ENCODE measurements at regions not wholly inside any gene's neighbourhood (a gene's known extent, or its start where the extent isn't known, plus 50 kb on each side); places are given as distances from the start of the nearest gene placed in this dataset.
A peak's percentile ranks its signal among the peaks of the same experiment; 100 is the strongest.
"Not testable (repeated sequence)": the region's sequence is repeated elsewhere in the genome, so short reads cannot be mapped to it uniquely, and the experiment has no call there.

DNA sequence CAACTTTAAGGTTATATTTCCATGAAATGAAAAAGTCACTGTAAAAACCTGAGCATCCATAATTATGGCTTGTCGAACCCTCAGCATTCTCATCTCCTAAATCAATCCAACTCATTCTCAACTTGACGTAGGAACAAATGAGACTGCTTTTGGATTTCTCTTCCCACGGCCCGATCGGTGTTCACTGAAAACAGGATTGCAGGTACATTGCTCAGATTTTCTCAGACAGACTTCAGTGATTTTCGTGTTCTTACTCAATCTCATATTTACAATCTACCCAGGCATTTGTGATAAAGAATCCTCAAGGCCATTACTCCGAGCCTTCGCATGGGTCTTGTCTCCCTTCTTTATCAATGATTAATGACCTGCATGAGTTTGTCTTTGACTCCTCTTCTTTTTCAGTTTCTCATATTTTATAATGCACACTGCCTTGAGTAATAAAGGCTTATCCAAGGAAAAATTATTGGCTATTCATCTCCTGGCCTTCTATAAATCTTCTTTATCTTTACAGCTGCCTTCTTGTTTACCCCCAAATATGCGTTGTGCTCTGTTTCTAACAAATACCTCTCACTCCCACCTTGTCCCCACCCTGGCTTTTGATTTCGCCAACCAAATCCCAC lies 90.4 kb upstream of the MYO3A start:
- intact Hi-C loops (cut with DNase I): no loop called here
- DNase-seq (ENCODE audit: low spot score) (no peak), ATAC-seq (no peak)

DNA sequence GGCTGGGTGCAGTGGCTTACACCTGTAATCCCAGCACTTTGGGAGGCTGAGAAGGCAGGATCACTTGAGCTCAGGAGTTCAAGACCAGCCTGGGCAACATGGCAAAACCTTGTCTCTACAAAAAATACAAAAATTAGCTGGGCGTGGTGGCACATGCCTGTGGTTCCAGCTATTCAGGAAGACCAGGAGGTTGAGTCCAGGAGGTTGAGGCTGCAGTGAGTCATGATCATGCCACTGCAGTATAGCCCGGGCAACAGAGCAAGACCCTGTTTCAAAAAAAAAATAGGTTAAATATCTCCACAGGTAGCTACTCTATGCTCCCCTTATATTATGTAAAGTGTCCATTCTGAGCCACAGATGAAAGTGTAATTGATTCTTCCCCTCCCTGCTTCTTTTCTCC lies 89.3 kb upstream of the MYO3A start:
- intact Hi-C loops (cut with DNase I); ATAC-seq; DNase-seq (ENCODE audit: low spot score): not testable (repeated sequence)

DNA sequence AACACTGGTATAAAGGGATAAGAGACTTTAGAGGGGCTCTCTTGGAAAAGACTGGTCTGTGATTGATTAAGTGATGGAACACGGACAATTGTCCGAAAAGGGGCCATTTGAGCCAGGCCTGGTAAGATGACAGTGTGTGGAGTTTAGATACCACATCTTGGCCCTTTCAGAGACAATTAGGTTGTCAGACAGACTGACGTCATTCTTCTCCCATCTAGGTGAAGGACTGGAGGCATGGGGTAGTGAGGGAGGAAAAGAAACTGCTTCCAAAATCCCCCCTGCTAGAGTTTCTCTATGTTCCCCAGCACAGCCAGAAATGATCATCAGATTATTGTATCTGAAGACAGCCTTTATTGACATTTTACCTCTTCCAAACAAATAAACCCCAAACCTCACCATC lies 84.8 kb upstream of the MYO3A start:
- DNase-seq (ENCODE audit: low spot score) (no peak), ATAC-seq (no peak)
- intact Hi-C loops (cut with DNase I): no loop called here

DNA sequence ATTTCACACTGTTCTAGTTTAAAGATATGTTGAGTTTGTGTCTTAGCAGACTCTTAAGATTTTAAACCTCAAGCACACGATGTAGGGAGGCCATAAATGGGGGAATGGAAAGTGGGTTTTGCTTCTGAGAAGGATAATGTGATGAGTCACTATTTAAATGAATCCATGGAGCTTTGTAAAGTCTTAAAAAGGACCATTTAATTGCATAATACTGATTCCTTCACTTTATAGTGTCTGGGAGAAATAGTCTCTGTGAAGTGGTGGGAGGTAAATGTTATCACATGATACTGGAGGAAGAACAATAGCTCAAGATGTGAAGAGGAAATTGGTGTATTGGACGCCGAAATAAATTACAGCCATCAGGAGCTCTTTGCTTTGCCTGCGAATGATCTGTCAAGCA lies 84.0 kb upstream of the MYO3A start:
- intact Hi-C loops (cut with DNase I): no loop called here

DNA sequence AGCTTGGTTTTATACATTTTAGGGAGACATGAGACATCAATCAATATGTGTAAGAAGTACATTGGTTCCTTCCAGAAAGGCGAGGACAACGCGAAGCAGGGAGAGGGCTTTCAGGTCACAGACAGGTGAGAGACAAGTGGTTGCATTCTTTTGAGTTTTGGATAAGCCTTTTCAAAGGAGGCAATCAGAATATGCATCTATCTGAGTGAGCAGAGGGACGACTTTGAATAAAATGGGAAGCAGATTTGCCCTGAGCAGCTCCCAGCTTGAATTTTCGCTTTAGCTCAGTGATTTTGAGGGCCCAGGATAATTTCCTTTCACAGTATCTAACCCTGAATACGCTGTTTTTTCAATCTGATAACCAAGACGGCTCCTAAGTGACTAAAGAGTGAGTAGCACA lies 82.5 kb upstream of the MYO3A start:
- DNase-seq (ENCODE audit: low spot score) (no peak), ATAC-seq (no peak)
- intact Hi-C loops (cut with DNase I): no loop called here

More for the DNA sequence above, 84.0 kb upstream of the MYO3A start:
- no peak for DNase-seq (ENCODE audit: low spot score)
- ATAC-seq: no peak

DNA sequence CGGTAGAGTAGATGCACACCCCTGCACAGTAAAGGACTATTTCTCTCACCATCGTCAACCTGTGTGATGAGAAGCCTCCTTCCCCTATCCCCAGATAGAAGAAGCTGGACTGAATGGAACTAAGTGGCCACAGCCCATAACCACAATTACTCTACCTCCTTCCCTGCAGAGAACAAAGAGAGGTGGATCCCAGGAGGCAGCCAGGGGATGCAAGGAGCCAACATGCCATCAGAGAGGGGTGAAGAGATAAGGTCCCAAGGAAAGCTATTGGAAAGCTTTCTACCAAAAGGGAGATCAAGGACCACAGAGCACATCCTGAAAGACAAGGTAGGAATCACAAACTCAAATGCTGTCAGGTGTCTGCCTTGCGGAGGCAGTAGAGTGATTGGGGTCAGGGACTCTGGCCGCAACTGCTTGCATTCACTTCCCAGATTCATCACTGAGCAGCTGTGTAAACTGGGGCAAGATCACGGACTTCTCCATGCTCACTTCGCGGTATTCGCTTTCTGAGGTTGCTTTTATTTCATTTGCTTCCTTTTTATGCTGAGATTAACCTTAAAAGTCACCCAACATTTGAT lies 81.6 kb upstream of the MYO3A start:
- ATAC-seq (no peak), DNase-seq (ENCODE audit: low spot score) (no peak)
- intact Hi-C loops (cut with DNase I): no loop called here

DNA sequence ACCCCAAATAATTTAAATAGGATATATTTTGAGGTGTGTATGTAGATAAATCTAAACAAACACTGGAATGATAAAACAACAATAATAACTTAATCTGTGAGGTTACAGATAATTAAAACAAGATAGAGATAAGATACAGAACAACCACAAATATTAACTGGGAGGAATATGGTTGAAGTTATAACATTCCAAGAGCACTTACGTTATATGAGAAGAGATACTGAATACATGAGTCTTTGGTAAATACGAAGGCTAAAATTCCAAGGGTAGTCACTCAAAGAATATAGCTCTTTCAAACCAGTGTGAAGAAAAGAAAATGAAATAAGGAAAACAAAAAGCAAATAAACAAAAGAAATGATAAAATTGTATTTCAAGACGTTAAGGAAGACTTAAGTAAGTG lies 76.0 kb upstream of the MYO3A start:
- intact Hi-C loops (cut with DNase I): no loop called here
- no peak for DNase-seq (ENCODE audit: low spot score)
- ATAC-seq: no peak

DNA sequence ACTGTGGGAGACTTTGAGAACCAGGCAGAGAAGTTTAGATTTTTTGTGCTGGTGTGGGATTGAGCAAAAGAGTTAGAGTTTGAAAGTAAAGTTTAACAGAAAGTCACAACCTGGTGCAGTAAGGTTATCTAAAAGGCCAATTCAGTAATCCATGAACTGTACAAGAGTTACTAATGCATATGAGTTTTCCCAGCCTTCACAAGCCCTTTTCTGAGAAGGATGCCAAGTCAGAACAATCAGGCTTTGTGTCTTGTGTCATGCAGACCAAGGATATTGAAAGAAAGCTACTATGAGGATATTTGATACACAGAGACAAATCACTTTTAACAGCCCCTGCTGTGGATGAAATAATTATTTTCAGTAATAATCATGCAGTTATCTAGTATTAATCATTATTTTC lies 68.8 kb upstream of the MYO3A start:
- intact Hi-C loops (cut with DNase I): no loop called here
- no peak for ATAC-seq
- DNase-seq (ENCODE audit: low spot score): no peak

DNA sequence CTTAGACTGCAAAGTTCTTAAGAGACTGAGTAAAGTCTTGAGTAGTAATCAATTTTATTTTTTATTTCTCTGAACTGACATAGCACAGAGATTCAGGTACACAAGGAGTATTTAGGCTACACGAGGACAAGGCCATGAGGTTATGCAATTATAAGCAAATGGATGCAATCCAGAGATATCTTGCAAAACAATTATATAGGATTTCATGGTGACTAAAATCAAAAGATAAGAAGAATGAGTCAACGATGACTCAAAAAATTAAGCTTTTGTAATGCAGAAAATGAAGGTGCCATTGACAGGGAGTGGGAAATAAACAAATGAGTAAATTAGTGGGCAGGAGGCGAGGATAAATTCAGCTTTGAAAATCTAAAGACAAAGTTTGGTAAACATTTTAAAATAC lies 66.7 kb upstream of the MYO3A start:
- DNase-seq (ENCODE audit: low spot score) (no peak), ATAC-seq (no peak)
- intact Hi-C loops (cut with DNase I): no loop called here

DNA sequence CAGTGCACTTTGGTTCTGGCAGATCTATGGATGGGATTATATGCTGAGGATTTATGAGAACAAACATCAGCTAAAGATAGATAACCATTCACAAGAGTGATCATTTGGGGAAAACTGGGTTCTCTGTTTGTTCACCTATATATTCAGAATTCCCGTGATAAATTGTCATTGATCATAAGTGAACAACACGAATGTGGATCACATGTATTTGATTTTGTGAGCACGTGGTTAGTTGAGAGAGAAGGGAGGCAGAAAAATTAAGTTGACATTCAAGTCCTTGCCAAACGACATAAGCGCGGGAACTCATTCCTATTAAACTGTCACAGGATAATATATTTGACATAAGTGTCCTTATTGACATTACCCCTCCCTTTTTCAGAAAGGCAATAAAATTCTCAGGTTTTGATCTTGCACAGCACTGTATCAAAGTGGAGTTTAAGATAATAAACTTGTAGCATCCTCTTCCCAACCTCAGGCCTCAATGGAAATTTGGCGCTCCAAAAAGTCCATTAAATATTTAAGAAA lies 64.9 kb upstream of the MYO3A start:
- DNase-seq (ENCODE audit: low spot score) (no peak), ATAC-seq (no peak)
- intact Hi-C loops (cut with DNase I): no loop called here

DNA sequence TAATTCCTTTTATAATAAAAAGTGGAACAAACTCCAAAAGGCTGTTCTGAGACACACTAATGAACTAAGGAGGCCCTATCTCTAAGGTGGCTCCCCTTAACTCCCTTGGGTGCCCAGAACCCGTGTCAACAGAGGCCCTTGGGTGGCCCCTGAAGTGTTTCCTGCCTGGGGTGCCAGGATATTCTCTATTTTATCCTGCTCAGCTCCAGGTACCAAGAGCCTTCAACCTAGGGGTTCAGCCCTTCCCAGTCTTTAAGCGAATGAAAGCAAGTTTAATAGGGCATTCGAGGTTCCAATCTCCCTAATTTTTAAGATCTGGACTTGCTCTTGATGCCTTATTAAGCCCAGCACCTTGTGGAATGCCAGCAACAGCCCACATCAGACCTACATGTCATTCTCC lies 64.4 kb upstream of the MYO3A start:
- DNase-seq (ENCODE audit: low spot score): no peak
- intact Hi-C loops (cut with DNase I): no loop called here

DNA sequence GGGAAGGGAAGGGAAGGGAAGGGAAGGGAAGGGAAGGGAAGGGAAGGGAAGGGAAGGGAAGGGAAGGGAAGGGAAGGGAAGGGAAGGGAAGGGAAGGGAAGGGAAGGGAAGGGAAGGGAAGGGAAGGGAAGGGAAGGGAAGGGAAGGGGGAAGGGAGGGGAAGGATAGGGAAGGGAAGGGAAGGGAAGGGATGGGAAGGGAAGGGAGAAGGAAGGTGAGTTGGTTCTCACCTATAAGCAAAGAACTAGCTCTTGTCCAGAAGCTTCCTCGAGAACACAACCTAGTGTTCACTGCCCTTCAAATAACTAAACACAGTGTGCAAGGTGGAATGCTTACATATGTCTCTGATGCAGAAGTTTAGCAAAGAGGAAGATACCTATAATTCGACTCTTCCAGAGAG lies 59.6 kb upstream of the MYO3A start:
- intact Hi-C loops (cut with DNase I); ATAC-seq; DNase-seq (ENCODE audit: low spot score): not testable (repeated sequence)

More for the DNA sequence above, 64.4 kb upstream of the MYO3A start:
- no peak for ATAC-seq

DNA sequence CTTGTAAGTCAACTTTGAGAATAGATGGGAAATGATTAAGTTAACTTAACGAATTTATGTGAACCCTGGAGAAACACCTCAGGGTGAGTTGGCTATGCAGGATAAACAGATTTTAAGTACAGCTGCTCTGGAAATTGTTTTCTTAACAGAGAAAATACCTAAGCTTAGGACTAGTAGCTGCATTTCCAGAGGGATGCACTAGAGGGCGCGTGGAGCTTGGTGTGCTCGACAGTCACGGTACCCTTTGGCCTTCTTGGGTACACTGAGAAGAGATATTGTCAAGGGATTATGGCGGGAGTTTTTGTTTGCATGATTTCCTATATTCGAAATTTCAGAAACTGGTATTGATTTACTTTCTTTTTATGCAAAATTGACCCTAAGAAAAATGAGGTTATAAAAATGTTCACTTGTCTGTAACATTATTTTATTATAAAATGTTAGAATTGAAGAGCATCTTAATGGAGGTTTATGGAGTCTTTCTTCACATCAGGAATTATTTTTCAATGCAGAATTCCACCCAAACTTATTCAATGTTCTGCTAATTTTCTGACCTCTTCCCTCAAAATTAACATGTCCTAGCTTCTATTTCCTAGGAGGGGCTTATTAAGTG lies 58.4 kb upstream of the MYO3A start:
- ATAC-seq (peak; percentile 76), DNase-seq (ENCODE audit: low spot score) (peak; percentile 83)
- intact Hi-C loops (cut with DNase I): no loop called here

DNA sequence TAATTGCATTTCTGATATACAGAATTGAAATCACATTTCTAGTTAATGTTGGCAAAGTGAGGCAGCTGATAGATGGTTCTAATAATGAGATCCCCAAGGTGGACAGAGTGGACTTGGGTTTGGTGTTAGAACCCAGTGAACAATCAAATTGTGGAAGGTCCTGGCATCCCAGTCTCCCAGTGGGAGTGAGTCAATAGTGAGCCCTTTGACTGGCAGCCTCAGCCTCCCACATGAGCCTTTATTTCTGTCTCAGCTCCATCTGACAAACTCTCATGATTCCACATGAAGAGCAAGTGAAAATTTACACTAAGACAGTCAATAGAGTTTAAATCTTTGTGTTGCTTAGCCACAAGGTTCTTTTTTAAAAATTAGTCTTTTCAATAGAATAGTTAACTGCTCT lies 56.7 kb upstream of the MYO3A start:
- ATAC-seq (no peak), DNase-seq (ENCODE audit: low spot score) (no peak)
- intact Hi-C loops (cut with DNase I): no loop called here

Measured in sciatic nerve (tissue), 2 donors.